ENCODE measurements at regions not wholly inside any gene's neighbourhood (a gene's known extent, or its start where the extent isn't known, plus 50 kb on each side); places are given as distances from the start of the nearest gene placed in this dataset.

GRCh38 chr4:94112644-94113043 is 95.0 kb upstream of the SMARCAD1 start:
- no peak overlapping the region for H3K4me3 ChIP-seq (ENCODE audit: low read length in 3 of 3)
- no peaks in the 10 kb centered on the region for H3K36me3 ChIP-seq (ENCODE audit: control insufficient read depth in 2 of 3, insufficient read depth in 3 of 3, low read length in 3 of 3)
- no peak overlapping the region for H3K9ac ChIP-seq (ENCODE audit: low read length in 3 of 3)
- no peaks in the 10 kb centered on the region for H3K27me3 ChIP-seq (ENCODE audit: control insufficient read depth, insufficient read depth, low read length)
- DNase-seq (no peak), FAIRE-seq (no peak)
- no peak overlapping the region for H3K27ac ChIP-seq (ENCODE audit: low read depth in 2 of 2, low read length in 2 of 2)
- no peak for TF ChIP-seq CTCF (IDR thresholded peaks at IDR 0.05; ENCODE audit: borderline replicate concordance, extremely low read depth, insufficient read depth)
- H3K4me1 ChIP-seq (ENCODE audit: control insufficient read depth in 2 of 3, insufficient read depth in 2 of 3, low read depth in 1 of 3, low read length in 3 of 3): no peaks in the 10 kb centered on the region
- intact Hi-C loops (cut with DNase I): no loop called here
- peaks cover 0 to 6% (median 0%) of the 10 kb centered on the region in 3 donors for H3K9me3 ChIP-seq (ENCODE audit: control insufficient read depth in 2 of 3, insufficient read depth in 1 of 3, low read length in 3 of 3)

DNA sequence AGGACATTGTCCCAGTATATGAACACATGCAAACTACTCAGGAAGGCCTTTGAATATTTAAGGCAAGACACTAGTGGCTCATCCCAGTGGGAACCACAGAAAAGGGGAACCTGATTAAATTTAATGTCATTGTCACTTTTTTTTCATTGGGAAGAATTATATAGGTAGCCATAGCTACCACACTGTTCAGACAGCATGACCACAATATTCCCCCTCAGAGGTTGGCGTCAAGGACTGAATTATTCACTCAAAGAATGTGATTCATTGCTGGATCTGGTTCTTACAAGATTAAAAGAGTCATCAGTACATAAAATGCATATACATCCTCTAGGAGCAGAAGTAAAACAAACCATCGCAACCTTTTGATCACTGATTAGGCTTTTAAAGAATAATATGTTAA is 92.0 kb upstream of the SMARCAD1 start:
- no peak overlapping the region for H3K27ac ChIP-seq (ENCODE audit: low read depth in 2 of 2, low read length in 2 of 2)
- intact Hi-C loops (cut with DNase I): no loop called here
- FAIRE-seq: no peak
- H3K9ac ChIP-seq (ENCODE audit: low read length in 3 of 3): no peak overlapping the region
- no peak for TF ChIP-seq CTCF (IDR thresholded peaks at IDR 0.05; ENCODE audit: borderline replicate concordance, extremely low read depth, insufficient read depth)
- no peaks in the 10 kb centered on the region for H3K36me3 ChIP-seq (ENCODE audit: control insufficient read depth in 2 of 3, insufficient read depth in 3 of 3, low read length in 3 of 3)
- no peaks in the 10 kb centered on the region for H3K4me1 ChIP-seq (ENCODE audit: control insufficient read depth in 2 of 3, insufficient read depth in 2 of 3, low read depth in 1 of 3, low read length in 3 of 3)
- peaks cover 0 to under 1% (median 0%) of the 10 kb centered on the region in 3 donors for H3K9me3 ChIP-seq (ENCODE audit: control insufficient read depth in 2 of 3, insufficient read depth in 1 of 3, low read length in 3 of 3)
- H3K27me3 ChIP-seq (ENCODE audit: control insufficient read depth, insufficient read depth, low read length): no peaks in the 10 kb centered on the region
- H3K4me3 ChIP-seq (ENCODE audit: low read length in 3 of 3): no peak overlapping the region
- no peak for DNase-seq

DNA sequence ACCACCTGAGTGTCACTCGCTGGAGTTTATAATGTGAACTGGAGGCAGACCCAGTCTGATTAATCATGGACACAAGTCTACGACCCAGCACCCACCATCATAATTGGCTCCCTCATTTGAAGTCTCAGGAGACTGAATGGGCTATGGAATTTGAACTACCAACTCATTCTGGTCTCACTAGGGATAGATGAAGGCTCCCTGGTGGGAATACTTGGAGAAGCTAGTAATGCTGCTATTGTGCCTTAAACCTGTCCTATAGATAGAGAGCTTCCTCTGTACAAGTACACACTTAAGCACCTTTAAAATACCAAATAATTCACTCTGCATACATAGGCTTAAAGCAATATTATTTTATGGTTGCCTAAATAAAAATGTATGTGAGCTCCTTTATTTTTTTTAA is 90.8 kb upstream of the SMARCAD1 start:
- no peak overlapping the region for H3K4me3 ChIP-seq (ENCODE audit: low read length in 3 of 3)
- no peaks in the 10 kb centered on the region for H3K27me3 ChIP-seq (ENCODE audit: control insufficient read depth, insufficient read depth, low read length)
- no peaks in the 10 kb centered on the region for H3K4me1 ChIP-seq (ENCODE audit: control insufficient read depth in 2 of 3, insufficient read depth in 2 of 3, low read depth in 1 of 3, low read length in 3 of 3)
- DNase-seq (no peak), FAIRE-seq (no peak)
- no peak overlapping the region for H3K27ac ChIP-seq (ENCODE audit: low read depth in 2 of 2, low read length in 2 of 2)
- TF ChIP-seq CTCF (IDR thresholded peaks at IDR 0.05; ENCODE audit: borderline replicate concordance, extremely low read depth, insufficient read depth): no peak
- H3K9me3 ChIP-seq (ENCODE audit: control insufficient read depth in 2 of 3, insufficient read depth in 1 of 3, low read length in 3 of 3): no peaks in the 10 kb centered on the region
- H3K9ac ChIP-seq (ENCODE audit: low read length in 3 of 3): no peak overlapping the region
- intact Hi-C loops (cut with DNase I): no loop called here
- no peaks in the 10 kb centered on the region for H3K36me3 ChIP-seq (ENCODE audit: control insufficient read depth in 2 of 3, insufficient read depth in 3 of 3, low read length in 3 of 3)

DNA sequence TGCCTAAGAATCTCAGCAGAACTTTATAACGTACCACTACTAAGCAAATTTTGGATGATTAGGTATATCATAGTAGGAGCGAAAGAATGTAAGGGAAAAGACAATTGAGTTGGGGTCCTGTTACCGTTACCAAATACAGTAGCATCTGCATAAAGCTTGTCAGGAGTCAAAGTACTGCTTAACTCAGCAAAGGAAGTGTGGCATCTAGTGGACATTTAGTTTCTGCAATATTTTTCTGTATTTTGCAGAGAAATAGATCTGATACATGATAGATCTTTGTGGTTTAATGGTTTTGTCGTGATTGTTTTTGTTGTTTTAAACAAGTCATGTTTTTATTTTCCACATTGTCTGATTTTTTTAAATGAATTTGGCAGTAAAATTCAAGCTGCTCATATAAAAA is 81.0 kb upstream of the SMARCAD1 start:
- no peaks in the 10 kb centered on the region for H3K36me3 ChIP-seq (ENCODE audit: control insufficient read depth in 2 of 3, insufficient read depth in 3 of 3, low read length in 3 of 3)
- peak in 2 of 5 donors; percentile 6 to 18 for DNase-seq
- no peak overlapping the region for H3K27ac ChIP-seq (ENCODE audit: low read depth in 2 of 2, low read length in 2 of 2)
- no peak for TF ChIP-seq CTCF (IDR thresholded peaks at IDR 0.05; ENCODE audit: borderline replicate concordance, extremely low read depth, insufficient read depth)
- FAIRE-seq: no peak
- no peak overlapping the region for H3K9ac ChIP-seq (ENCODE audit: low read length in 3 of 3)
- H3K4me3 ChIP-seq (ENCODE audit: low read length in 3 of 3): no peak overlapping the region
- no peaks in the 10 kb centered on the region for H3K9me3 ChIP-seq (ENCODE audit: control insufficient read depth in 2 of 3, insufficient read depth in 1 of 3, low read length in 3 of 3)
- intact Hi-C loops (cut with DNase I): no loop called here
- no peaks in the 10 kb centered on the region for H3K4me1 ChIP-seq (ENCODE audit: control insufficient read depth in 2 of 3, insufficient read depth in 2 of 3, low read depth in 1 of 3, low read length in 3 of 3)
- no peaks in the 10 kb centered on the region for H3K27me3 ChIP-seq (ENCODE audit: control insufficient read depth, insufficient read depth, low read length)
